GM18909 (cell line): ENCODE measurements at regions not wholly inside any gene's neighbourhood (a gene's known extent, or its start where the extent isn't known, plus 50 kb on each side); places are given as distances from the start of the nearest gene placed in this dataset.

Source experiments
- ATAC-seq: cut with Tn5 transposase; IDR thresholded peaks from one replicate; pipeline ENCODE4 v1.9.1; 2021; ENCODE audit warnings: mild to moderate bottlenecking; ENCODE audit not compliant: unreplicated experiment, poor library complexity

DNA sequence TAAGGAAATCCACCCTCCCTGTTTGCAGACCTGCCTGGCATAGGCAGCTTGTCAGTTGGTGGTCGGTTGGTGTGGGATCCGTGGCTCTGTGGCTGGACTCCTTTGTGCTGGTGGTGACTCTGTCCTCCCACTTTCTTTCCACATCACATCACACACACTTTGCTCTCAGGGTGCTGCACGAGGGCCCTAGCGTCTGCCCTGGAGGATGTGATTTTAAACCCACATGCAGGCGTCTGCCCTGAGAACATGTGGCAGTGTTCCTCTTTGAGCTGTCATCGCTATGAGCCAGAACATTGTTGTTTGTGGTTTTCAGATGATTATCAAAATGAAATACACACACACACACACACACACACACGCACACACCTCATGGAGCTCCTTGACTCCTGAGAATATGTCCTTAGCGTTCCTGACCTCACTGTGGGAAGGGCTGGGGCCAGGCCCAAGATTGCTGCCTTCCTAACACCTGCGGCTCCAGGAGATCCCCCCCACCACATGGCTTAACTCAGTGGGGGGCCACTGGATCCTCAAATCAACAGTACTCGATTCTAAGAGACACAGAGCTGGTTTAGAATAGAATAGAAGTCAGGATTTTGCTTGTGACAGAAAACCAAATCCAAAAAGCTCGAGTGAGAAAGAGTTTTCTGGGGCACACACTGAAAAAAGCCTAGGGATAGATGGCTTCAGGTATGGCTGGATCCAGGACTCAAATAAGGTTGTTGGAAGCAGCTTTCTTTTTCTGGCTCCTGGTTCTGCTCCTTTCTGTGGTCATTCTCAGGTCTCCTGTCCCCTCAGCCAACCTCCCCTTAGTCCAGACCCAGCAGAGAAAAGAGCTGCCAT lies 54.8 kb downstream of the RTP5 start:
- no peak for ATAC-seq

GRCh38 chr2:241924909-241925250 lies 55.4 kb downstream of the RTP5 start:
- ATAC-seq = no peak

GRCh38 chr2:241925277-241925676 lies 55.7 kb downstream of the RTP5 start:
- no peak for ATAC-seq

- ATAC-seq = no peak
These were observed 56.4 kb downstream of the RTP5 start for GRCh38 chr2:241925821-241926441.

GRCh38 chr2:241926541-241927311 lies 57.2 kb downstream of the RTP5 start:
- ATAC-seq = peak; percentile 62

DNA sequence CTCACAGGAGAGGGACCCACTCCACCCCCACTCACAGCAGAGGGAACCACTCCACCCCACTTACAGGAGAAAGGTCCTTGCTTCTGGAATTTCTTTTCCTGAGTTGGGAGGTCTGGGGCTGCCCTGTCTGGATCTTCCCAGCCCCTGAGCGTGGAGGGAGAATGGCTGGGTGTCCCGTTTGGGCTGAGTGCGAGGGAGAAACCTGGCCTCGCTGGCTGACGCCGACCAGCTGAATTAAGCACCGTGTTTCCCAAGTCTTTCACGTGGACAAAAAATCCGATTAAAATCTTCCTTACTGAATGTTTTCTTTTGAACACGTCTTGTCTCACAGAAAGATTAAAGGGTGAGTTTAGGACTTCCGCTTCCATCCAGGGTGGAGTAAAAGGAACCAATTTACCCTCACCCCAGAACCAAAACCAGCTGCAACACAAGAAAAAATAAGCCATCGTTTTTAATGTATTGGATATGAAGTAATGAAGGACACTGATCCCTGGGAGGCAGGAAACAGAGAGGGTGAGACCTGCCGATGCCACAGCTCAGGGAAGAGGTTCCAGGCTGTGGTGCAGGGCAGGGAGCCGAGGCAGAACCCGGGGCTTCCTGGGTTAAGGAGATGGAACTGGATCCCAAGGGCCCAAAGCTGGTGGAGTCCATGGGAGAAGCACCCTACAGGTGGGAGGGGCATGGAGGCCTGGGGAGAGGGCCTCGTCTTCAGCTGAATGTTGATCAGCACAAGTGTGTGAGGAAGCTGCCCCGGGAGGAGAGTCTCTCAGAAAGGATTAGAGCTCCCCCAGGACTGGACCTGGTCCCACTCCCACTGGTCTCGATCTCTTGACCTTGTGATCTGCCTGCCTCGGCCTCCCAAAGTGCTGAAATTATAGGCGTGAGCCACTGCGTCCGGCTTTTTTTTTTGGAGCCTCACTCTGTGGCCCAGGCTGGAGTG lies 60.3 kb downstream of the RTP5 start:
- ATAC-seq = no peak

DNA sequence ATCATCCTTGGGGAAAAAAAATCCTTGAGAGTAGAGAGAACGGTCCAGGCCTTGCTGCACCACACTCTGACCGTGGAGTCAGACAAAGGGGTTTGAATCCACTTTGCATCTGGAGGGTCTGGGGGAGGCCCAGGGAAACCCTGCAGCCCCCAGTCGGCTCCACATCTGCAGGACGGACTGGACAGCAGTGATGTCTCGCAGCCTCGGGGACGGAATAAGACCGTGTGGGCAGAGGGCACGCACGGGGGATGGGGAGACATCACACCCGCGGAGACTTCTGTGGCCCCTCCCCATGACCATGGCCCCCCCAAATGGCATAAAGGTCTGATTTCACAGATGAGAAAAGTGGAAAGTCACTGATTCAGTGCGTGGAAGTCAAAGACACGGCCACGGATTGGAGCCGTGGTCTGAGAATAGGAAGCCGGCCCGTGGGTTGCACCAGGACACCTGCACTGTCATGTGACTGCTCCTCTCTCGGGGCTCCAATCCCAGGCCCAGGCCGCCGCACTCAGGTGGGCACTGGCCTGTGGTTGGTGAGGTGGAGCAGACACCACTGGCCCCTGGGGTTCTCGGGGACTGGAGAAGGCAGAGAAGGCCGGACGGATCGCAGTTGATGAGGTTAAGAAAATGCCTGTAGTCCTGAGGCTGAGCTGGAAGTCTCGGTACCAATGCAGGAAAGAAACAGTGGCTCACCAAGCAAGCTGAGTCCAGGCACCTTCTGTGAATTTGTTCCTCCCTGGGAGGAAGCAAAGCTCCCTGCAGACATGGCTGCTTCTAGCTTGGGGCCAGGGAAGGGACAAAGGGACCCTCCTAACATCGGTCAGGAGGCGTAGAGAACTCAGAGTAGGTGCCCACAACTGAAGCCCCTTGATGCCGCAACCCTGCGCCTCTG lies 61.8 kb downstream of the RTP5 start:
- ATAC-seq = no peak

- no peak for ATAC-seq
These were observed 62.7 kb downstream of the RTP5 start for GRCh38 chr2:241931976-241932898.

GRCh38 chr2:241932899-241933178 lies 63.3 kb downstream of the RTP5 start:
- no peak for ATAC-seq

DNA sequence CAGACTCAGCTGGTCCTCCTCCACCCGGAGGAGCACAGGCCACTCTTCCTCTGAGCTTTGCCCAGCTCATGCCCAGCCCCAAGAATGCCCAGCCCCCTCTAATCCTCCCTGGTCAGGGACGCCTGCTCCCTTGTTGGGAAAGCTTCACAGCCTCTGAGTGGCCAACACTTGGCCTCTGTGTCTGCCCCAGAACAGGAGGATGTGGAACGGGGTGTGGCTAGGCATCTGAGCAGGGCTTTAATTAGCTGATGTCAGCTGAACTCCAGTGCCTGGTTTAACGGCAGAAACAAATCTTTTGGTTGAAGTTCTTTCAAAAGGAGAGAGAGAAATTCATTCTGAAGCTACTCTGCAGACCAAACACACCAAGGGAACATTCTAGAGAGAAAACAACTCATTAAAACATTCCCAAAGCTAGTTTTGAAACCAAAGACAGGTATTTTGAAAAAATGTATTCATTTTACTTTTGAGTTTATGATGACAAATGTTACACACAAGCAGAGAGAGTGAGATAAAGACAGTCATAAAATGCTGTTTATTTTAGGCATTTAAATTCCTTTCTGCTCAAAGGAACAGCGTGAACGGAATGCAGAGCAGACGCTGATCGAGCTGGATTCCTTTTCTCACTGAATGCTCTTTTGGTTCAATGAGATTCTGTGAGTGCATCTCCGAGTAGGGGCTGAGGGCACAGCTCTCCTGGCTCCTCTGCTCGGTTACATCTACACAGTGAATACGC lies 63.8 kb downstream of the RTP5 start:
- no peak for ATAC-seq

- ATAC-seq = no peak
These were observed 65.8 kb downstream of the RTP5 start for GRCh38 chr2:241935314-241935713.

- no peak for ATAC-seq
These were observed 66.2 kb downstream of the RTP5 start for GRCh38 chr2:241935774-241936173.

- no peak for ATAC-seq
These were observed 67.1 kb downstream of the RTP5 start for GRCh38 chr2:241936457-241937133.

DNA sequence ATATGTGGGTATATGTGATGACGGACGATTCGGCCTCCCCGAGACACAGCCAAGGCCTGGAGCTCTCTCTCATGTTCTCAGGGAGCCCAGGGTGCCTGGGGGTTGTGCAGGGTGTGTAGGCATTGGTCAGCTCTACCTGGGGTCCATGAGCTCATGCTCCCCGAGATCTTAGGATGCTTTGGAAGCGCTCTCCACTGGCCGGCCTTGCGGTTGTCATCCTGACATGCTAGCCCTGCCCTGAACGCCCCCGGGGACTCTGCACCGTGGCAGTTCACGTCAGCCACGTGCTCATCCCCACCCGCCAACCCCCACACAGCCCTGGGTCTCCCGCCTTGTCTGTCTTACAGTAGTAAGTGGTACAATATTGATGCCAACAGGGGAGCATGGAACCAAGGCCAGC lies 67.8 kb downstream of the RTP5 start:
- ATAC-seq = no peak

DNA sequence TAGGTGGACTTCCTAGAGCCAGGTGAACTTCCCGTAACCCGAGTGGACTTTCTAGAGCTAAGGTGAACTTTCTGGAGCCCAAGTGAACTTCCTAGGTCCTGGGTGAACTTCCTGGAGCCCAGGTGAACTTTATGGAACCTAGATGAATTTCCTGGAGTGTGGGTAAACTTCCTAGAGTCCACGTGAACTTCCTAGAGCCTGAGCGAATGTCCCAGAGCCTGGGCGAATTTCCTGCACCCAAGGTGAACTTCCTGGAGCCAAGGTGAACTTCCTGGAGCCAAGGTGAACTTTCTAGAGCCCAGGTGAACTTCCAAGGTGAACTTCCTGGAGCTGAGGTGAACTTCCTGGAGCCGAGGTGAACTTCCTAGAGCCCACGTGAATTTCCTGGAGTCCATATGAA lies 70.0 kb downstream of the RTP5 start:
- no peak for ATAC-seq

DNA sequence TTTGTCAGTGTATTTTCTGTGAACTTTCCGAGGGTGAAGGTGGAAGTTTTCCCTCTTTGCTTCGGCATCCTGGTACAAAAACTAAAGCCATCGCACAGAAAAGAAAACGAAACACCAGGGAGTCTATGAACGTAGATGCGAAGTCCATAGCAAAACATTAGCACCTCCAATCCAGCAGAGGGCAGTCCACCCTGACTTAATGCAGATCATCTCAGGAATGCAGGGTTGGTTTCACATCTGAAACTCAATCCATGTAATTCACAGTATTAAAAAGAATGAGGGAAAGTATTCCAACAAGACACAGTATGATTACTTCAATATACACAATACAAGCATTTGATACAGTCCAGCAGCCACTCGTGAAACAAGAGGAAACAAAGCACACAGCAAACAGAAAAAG lies 70.8 kb downstream of the RTP5 start:
- no peak for ATAC-seq

GRCh38 chr2:241941691-241942301 lies 72.3 kb downstream of the RTP5 start:
- no peak for ATAC-seq
